ENCODE measurements at regions not wholly inside any gene's neighbourhood (a gene's known extent, or its start where the extent isn't known, plus 50 kb on each side); places are given as distances from the start of the nearest gene placed in this dataset.

- no peaks in the 10 kb centered on the region for H3K36me3 ChIP-seq
- no peak for DNase-seq
- TF ChIP-seq, protein P1, sequence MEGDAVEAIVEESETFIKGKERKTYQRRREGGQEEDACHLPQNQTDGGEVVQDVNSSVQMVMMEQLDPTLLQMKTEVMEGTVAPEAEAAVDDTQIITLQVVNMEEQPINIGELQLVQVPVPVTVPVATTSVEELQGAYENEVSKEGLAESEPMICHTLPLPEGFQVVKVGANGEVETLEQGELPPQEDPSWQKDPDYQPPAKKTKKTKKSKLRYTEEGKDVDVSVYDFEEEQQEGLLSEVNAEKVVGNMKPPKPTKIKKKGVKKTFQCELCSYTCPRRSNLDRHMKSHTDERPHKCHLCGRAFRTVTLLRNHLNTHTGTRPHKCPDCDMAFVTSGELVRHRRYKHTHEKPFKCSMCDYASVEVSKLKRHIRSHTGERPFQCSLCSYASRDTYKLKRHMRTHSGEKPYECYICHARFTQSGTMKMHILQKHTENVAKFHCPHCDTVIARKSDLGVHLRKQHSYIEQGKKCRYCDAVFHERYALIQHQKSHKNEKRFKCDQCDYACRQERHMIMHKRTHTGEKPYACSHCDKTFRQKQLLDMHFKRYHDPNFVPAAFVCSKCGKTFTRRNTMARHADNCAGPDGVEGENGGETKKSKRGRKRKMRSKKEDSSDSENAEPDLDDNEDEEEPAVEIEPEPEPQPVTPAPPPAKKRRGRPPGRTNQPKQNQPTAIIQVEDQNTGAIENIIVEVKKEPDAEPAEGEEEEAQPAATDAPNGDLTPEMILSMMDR (IDR thresholded peaks at IDR 0.05), result no peak
- TF ChIP-seq POLR2A (IDR thresholded peaks at IDR 0.05), result no peak
Observed at GRCh38 chr12:107395817-107396216, 289.8 kb upstream of the PWP1 start.

DNA sequence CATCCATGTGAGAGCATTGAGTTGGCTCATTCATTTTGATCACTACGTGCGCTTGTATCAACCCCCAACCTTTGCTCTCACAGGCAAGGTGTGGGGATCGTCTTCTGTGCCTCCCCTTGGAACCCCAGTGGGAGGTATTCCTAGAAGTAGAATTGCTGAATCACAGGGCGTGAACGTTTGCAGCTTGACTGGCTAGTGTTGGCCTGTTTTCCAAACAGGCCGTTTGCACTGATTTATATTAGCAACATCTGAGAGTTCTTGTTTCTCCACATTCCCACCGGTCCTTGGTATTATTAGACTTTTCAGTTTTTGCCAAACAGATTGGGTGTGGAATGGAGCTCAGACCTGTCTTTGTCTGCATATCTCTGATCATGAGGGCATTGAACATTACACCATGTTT lies 288.6 kb upstream of the PWP1 start:
- Histone ChIP-seq H3K9me3 (no peaks in the 10 kb centered on the region), H3K4me1 (peaks cover 0 to 3% (median 0%) of the 10 kb centered on the region in 4 donors), H3K4me3 (no peak overlapping the region), H3K36me3 (no peaks in the 10 kb centered on the region), H3K27ac (no peak overlapping the region), H3K27me3 (no peaks in the 10 kb centered on the region)
- TF ChIP-seq, protein P1 (IDR thresholded peaks at IDR 0.05), result no peak
- TF ChIP-seq POLR2A (IDR thresholded peaks at IDR 0.05), result no peak
- peak in 1 of 3 donors; percentile 56 for DNase-seq

More at GRCh38 chr12:107395817-107396216, 289.8 kb upstream of the PWP1 start:
- H3K4me3 ChIP-seq, result no peak overlapping the region
- H3K27me3 ChIP-seq, result no peaks in the 10 kb centered on the region
- no peaks in the 10 kb centered on the region for H3K9me3 ChIP-seq
- peaks cover 0 to under 1% (median 0%) of the 10 kb centered on the region in 4 donors for H3K4me1 ChIP-seq
- no peak overlapping the region for H3K27ac ChIP-seq

GRCh38 chr12:107397890-107398500 lies 287.6 kb upstream of the PWP1 start:
- Histone ChIP-seq H3K27ac (no peak overlapping the region), H3K9me3 (no peaks in the 10 kb centered on the region), H3K36me3 (no peaks in the 10 kb centered on the region), H3K4me3 (no peak overlapping the region), H3K4me1 (peaks cover 0 to 3% (median 0%) of the 10 kb centered on the region in 4 donors), H3K27me3 (no peaks in the 10 kb centered on the region)
- TF ChIP-seq, protein P1 (IDR thresholded peaks at IDR 0.05), result no peak
- no peak for DNase-seq

GRCh38 chr12:107399046-107399445 lies 286.6 kb upstream of the PWP1 start:
- H3K36me3 ChIP-seq, result no peaks in the 10 kb centered on the region
- no peak for DNase-seq
- H3K9me3 ChIP-seq, result no peaks in the 10 kb centered on the region
- H3K4me3 ChIP-seq, result no peak overlapping the region
- H3K4me1 ChIP-seq, result peaks cover 0 to 3% (median 0%) of the 10 kb centered on the region in 4 donors
- TF ChIP-seq, protein P1 (IDR thresholded peaks at IDR 0.05), result no peak
- no peak for TF ChIP-seq POLR2A (IDR thresholded peaks at IDR 0.05)
- H3K27ac ChIP-seq, result no peak overlapping the region
- no peaks in the 10 kb centered on the region for H3K27me3 ChIP-seq

- Histone ChIP-seq H3K27ac (no peak overlapping the region), H3K36me3 (no peaks in the 10 kb centered on the region), H3K9me3 (no peaks in the 10 kb centered on the region), H3K27me3 (no peaks in the 10 kb centered on the region), H3K4me1 (peaks cover 0 to 3% (median 0%) of the 10 kb centered on the region in 4 donors), H3K4me3 (no peak overlapping the region)
- TF ChIP-seq, protein P1 (IDR thresholded peaks at IDR 0.05), result no peak
- no peak for TF ChIP-seq POLR2A (IDR thresholded peaks at IDR 0.05)
- DNase-seq, result no peak
Observed at GRCh38 chr12:107400686-107401447, 284.7 kb upstream of the PWP1 start.

All from Peyer's patch (tissue), 4 donors.